GM18868 (cell line): ENCODE measurements at regions not wholly inside any gene's neighbourhood (a gene's known extent, or its start where the extent isn't known, plus 50 kb on each side); places are given as distances from the start of the nearest gene placed in this dataset.

Experiments
- ATAC-seq: cut with Tn5 transposase; IDR thresholded peaks from one replicate; pipeline ENCODE4 v1.9.1; 2021; ENCODE audit warnings: mild to moderate bottlenecking, moderate library complexity; ENCODE audit not compliant: unreplicated experiment

DNA sequence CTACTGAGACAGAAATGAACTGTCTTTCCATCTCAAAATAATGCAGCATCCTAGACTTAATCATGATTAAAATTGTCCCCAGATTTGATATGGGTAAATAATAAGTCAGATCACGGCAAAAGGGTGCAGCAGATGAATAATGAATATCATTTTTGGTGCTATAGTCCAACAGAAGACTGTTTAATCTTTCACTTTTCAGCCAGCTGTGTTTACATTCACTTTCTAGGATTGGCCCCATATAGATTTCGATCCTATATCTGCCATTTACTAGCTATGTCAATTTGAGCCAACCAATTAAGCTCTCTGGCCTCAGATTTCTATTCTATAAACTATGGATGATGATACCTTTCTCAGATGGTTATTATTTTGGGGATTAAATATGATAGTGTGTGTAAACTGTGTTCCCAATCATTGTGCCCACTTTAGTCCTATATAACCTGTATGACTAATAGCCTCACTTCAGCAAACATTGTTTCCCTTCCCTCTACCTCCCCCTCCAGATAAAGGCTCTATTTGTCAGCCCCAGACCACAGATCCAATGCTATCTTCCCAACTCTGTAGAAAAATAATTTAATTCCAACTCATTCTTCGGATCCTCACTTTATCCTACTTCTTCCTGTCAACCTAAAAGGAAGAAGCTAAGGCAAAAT lies 53.6 kb upstream of the NT5E start:
- no peak for ATAC-seq

DNA sequence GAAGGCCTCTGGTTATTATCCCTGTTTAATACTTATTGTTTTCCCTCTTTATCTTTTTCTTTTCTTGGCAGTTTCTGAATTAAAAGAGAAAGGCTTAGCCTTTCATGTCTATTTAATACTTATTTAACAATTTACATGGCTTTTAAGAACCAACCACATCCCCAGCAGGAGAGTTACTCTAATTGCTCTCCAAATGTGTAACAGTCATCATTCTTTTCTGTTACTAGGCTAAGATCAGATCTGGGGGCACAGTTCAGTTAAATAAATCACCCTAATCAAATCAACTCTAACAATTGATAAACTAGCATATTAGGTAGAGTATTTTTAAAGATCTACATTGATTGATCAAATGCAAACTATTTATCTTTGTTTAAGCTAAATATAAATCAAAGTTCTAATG lies 54.1 kb upstream of the NT5E start:
- ATAC-seq = no peak

- no peak for ATAC-seq
These were observed 54.9 kb upstream of the NT5E start for GRCh38 chr6:85394853-85395538.

DNA sequence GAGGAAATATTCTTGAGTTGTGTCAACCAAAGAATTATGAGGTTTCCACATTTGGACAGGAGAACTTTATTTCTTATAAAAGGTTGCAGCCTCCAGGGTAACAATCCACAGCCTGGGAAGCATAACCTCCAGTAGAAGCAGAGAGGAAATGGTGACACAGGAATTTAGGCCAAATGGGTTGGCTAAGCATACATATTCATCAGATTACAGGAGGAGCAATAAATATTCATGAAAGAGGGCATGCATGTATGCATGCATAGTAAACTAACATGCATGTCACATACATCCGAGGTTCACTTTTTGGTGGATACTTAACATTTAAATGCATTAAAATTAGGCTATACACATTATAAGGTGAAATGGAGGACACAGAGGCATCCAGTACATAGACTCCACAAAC lies 55.7 kb upstream of the NT5E start:
- ATAC-seq = no peak

GRCh38 chr6:85392379-85392778 lies 57.5 kb upstream of the NT5E start:
- ATAC-seq = no peak

DNA sequence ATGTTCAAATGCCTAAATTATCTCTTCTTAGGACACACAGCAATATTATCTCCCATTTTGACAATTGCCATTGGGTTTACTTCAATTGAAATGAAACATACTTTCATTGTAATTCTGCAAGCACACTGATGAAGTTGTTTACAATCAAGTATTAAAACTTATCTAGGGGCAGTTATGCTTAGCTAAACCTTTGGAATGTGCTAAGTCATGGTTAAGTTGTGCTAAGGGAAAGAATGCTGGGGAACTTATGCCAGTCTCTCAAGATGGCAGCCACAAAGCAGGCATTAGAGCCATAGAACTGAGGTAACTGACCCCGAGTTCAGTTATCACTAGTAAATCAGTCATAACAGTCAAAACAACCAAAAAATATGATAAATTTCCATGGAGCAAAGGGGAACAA lies 59.1 kb upstream of the NT5E start:
- ATAC-seq = no peak

GRCh38 chr6:85390105-85390728 lies 59.7 kb upstream of the NT5E start:
- ATAC-seq = no peak

DNA sequence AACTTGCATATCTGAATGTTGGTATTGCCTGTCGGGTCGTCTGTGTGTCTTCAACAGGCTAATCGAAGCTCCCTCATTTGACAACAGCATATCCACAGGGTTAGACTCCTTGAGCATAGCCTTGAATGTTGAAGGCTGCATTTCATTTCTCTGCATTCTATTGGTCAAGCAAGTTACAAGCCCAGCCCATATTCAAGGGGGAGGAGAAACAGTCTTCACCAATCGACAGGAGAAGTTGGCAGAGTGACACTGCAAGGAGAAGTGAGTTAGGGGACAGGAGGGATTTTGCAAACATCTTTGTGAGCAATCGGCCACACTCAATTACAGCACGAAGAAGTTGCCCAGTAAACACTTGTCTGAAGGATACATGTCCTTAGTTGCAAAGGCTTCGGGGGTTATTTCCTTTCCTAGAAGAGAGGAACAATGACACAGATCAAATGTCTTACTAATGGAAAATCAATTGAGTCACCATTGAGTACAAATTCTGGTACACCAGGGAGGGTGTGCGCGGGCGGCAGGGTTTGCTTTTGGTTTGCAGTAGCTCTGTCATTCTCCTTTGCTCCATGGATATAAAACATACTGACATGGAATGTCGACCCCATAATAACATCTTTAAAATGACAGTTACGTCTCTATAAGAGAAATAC lies 60.6 kb upstream of the NT5E start:
- no peak for ATAC-seq

DNA sequence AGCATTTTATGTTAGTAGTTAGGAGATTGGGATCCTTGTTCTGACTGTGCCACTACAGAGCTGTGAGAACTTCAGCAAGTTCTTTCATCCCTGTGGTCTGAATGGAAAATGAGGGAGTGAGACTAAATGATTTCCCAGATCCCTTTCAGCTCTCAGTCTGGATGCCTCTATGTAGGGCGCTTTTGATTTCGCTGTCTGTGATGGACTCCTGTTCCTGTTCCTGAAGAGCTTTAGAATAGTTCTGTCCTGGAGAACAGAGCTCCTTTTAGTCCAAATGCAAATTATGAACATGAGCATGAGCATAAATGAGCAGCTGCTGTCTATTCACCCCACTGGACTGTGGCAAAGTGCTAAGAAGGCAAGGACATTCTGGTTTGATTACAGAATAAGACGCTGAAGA lies 61.4 kb upstream of the NT5E start:
- no peak for ATAC-seq

- ATAC-seq = no peak
These were observed 64.1 kb upstream of the NT5E start for GRCh38 chr6:85385636-85386315.

DNA sequence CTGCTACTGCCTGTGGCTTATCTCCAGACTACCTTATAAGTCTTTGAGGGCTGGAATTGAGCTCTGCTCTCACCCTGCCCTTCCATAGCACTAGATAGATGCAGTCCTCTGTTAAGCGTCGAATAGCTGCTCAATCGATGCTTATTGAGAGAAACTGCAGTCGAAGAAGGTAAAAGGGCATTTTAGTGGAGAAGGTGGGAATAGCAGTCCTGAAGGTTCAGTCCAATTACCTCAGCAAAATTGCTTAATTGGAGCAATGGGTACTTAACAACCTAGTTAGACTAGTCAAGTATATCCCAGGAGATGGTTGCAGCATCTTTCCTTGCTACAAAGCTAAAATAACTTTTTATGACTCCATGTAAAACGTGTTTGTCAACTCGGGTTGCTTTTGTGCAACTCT lies 66.8 kb upstream of the NT5E start:
- no peak for ATAC-seq

DNA sequence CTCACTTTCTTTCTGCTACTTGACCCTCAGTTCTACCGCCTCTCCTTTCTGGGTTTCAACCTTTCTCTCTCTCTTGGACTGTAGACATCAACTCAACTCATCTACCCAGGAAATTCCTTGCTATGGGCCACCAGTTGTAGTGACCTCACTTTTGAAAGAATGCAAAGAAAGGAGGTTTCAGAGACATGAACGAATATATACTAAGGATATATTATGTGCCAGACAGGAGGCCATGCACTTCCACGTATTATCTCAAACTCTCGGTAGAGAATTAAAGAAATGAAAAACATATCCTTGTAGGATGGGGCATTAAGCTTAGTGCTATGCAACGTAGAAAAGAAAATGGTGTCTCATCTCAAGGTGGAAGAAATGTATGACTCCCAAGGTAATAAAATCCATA lies 67.3 kb upstream of the NT5E start:
- ATAC-seq = no peak

GRCh38 chr6:85372915-85373270 lies 77.0 kb upstream of the NT5E start:
- ATAC-seq = no peak

DNA sequence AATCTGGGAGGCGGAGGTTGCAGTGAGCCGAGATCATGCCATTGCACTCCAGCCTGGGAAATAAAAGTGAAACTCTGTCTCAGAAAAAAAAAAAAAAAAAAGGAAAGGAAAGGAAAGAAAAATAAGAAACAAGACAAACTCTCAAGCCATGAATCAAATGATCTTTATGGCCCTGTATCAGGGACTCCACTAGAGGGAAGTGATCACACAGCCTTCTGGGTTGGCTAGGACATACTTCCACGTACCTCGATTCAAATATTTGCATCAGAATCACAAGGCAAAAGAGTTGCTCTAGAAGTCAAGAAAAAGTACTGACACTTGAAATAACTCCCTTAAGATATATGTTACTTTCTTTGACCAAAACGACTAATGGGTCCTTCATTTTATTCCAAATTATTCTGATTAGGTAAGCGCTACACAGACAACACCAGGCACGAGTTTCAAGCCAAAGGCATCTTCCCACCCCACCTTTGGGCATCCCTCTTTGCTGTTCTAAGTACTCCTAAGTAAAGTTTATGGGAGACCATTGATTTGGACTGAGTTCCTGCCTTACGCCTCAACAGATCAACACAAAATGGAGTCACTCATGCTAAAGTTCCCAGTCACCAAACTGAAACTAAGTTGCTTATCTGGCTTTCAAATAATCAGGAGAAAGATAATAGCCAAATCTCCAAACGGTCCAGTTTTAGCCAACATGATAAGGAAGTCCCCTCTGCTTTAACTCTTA lies 77.5 kb upstream of the NT5E start:
- peak; percentile 48 for ATAC-seq

GRCh38 chr6:85368631-85369030 lies 81.3 kb upstream of the NT5E start:
- ATAC-seq = no peak

DNA sequence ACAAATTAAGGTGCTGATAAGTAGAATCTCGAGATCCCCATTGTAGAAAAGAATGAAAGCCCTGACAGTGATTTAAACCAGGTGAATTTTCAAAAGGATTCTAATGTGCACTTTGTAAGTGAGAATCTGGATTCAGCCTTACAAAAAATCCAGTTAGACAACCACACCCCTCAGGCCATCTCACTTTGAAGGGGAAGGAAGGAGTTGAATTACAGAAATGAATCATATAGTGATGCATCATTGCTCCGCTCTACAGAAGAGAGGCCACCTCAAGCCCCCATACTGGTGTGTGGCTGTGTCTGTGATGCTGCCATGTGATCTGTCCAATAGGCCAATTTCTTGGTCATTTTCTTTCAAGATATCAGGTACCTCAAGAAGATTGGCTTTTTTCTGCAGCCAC lies 85.5 kb upstream of the NT5E start:
- ATAC-seq = peak; percentile 62

- no peak for ATAC-seq
These were observed 86.0 kb upstream of the NT5E start for GRCh38 chr6:85363870-85364269.

- no peak for ATAC-seq
These were observed 87.1 kb upstream of the NT5E start for GRCh38 chr6:85362652-85363310.

DNA sequence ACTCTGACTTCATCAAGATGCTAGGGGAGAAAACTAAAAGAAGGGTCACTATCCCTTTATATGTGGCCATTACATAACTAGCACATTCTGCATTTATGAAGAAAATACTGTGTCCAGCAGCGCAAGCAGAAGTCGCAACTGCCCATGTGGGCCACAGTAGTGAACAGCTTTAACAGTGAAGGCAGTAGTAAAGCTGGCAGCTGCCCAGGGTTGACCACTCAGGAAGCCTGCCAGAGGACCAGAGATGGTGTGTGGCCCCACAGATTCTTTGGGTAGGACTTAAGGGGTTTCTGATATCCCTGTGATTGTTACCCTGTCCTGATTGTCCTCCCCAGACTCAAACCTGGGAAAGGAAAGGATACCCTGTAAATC lies 88.3 kb upstream of the NT5E start:
- no peak for ATAC-seq
